ENCODE measurements at regions not wholly inside any gene's neighbourhood (a gene's known extent, or its start where the extent isn't known, plus 50 kb on each side); places are given as distances from the start of the nearest gene placed in this dataset. TPM values are rescaled to one million over a fixed set of nuclear protein-coding genes. Genes with fewer than 3 reads are reported as not detected.

GRCh38 chr1:55278378-55278777 lies 63.2 kb upstream of the USP24 start:
- DNase-seq (ENCODE audit: low read depth), result no peak
- no peak overlapping the region for H3K4me3 ChIP-seq (ENCODE audit: low read depth, low read length)
- TF ChIP-seq, protein P1, sequence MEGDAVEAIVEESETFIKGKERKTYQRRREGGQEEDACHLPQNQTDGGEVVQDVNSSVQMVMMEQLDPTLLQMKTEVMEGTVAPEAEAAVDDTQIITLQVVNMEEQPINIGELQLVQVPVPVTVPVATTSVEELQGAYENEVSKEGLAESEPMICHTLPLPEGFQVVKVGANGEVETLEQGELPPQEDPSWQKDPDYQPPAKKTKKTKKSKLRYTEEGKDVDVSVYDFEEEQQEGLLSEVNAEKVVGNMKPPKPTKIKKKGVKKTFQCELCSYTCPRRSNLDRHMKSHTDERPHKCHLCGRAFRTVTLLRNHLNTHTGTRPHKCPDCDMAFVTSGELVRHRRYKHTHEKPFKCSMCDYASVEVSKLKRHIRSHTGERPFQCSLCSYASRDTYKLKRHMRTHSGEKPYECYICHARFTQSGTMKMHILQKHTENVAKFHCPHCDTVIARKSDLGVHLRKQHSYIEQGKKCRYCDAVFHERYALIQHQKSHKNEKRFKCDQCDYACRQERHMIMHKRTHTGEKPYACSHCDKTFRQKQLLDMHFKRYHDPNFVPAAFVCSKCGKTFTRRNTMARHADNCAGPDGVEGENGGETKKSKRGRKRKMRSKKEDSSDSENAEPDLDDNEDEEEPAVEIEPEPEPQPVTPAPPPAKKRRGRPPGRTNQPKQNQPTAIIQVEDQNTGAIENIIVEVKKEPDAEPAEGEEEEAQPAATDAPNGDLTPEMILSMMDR (IDR thresholded peaks at IDR 0.05; ENCODE audit: insufficient read depth, low read depth, low read length), result no peak

DNA sequence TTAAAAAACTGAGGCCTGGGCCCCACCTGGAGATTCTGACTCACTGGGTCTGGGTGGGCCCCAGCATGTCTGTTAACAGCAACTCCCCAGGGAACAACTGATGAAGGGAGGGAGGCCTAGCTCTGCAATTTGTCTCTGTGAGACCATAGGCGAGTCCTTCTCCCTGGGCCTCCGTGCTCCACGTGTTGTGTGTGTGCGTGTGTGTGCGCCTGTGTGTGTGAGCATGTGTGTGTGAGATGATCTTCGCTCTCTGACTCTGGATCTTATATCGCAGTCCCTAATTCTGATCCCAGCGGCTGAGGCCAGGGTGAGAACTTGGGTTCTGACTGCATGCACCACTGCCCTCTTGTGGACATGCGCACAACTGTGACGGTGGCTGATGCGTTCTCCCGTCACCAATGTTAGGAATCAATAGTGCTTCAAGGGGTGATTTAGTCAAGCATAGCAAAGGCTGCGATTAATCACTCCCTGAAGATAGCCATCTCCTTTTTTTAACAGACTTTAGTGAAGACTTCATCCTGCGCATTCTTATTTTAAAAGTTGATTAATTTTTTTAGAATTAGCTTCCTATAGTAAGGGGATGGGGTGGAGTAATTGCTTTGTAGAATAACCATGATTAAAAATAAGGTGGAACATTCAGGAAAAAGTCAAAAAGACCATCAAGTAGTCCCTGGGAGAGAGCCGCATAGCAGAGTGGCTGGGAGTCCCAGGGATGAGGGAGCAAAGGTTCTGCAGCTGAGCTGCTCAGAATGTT lies 62.4 kb upstream of the USP24 start:
- peak; percentile 80 for DNase-seq (ENCODE audit: low read depth)
- TF ChIP-seq, protein P1 (IDR thresholded peaks at IDR 0.05; ENCODE audit: insufficient read depth, low read depth, low read length), result peak; percentile 97
- no peak overlapping the region for H3K4me3 ChIP-seq (ENCODE audit: low read depth, low read length)

DNA sequence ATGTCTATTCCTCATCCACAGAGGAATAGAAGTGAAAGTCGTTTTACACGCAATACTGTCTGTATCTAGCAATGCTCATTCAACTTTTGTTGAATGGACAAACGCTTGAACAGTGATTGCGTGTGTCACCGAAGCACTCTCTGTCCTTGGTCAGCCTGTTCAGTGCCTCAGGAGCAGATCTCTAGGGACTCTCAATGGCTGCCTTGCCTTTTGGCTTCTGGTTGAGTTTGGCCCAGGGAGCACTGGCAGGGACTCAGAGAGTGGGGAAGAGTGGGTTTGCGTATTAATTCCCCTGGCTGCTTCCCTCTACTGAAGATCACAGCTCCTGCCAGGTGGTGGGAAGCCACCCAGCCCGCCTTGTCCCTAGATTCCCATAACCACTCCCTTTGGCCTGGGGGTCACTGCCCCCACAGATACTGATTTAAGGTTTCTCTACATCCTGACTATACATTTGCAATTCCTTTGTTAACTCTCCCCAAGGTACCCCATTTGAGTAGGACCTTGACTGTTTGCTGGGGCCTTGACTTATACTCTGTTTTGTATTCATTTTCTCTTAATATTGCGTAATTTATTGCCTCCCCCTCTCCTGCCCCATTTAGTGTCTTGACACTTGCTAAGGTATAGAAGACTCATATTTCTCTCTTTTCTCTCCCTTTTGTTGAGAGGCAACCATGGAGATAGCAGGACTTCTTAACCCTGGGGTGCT lies 61.7 kb upstream of the USP24 start:
- TF ChIP-seq, protein P1 (IDR thresholded peaks at IDR 0.05; ENCODE audit: insufficient read depth, low read depth, low read length), result no peak
- no peak for DNase-seq (ENCODE audit: low read depth)

DNA sequence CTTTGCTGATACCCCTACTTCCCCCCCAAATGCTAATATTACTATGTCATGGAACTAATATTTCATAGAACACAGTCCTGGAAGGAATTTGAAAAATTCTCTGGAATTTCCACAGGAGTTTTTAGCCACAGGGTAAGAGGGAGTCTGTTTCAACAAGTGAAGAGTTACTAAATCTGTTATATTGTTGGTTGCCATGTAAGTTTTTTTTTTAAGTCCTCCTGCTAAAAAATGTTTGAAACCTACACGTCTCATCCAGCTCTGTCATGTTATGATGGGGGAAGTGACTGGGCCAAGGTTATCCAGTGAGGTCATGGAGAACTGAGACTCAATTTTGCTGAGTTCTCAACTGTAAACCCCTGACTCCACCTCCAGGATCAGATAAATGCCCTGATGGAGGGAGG lies 60.8 kb upstream of the USP24 start:
- TF ChIP-seq, protein P1 (IDR thresholded peaks at IDR 0.05; ENCODE audit: insufficient read depth, low read depth, low read length), result no peak
- no peak overlapping the region for H3K4me3 ChIP-seq (ENCODE audit: low read depth, low read length)
- DNase-seq (ENCODE audit: low read depth), result no peak

More for the DNA sequence above, 61.7 kb upstream of the USP24 start:
- H3K4me3 ChIP-seq (ENCODE audit: low read depth, low read length), result no peak overlapping the region

GRCh38 chr1:55275151-55275748 lies 60.1 kb upstream of the USP24 start:
- no peak overlapping the region for H3K4me3 ChIP-seq (ENCODE audit: low read depth, low read length)
- TF ChIP-seq, protein P1 (IDR thresholded peaks at IDR 0.05; ENCODE audit: insufficient read depth, low read depth, low read length), result no peak
- no peak for DNase-seq (ENCODE audit: low read depth)

DNA sequence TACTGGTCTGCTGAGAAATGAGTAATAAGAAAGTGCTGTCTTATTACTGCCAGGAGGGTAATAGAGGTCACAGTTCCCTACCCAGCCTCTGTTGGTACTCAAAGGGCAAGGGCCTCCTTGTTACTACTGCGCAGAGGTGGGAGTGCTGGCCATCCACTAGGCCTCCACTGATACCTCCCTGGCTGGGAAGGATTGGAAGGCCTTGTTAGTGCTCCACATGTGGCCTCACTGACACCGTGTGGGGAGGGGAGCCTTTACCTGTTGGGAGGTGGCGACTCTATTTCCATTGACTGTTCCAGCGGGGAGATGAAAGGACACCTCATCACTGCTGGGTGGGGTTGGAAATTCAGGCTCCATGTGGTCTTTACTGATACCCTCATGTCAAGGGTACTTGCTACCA lies 57.8 kb upstream of the USP24 start:
- TF ChIP-seq, protein P1 (IDR thresholded peaks at IDR 0.05; ENCODE audit: insufficient read depth, low read depth, low read length), result no peak
- no peak for DNase-seq (ENCODE audit: low read depth)
- H3K4me3 ChIP-seq (ENCODE audit: low read depth, low read length), result no peak overlapping the region

Small RNA genes lying in the stretch of these regions (small RNA-seq; reads per million reads assigned to genes)
- gene RF00019, result not detected
- not detected for gene RNU6-830P
